Right renal pelvis (tissue), 4 donors: ENCODE measurements at regions not wholly inside any gene's neighbourhood (a gene's known extent, or its start where the extent isn't known, plus 50 kb on each side); places are given as distances from the start of the nearest gene placed in this dataset.
A peak's percentile ranks its signal among the peaks of the same experiment; 100 is the strongest.

Source experiments
- DNase-seq, 4 donors: peaks; one replicate each; pipeline ENCODE4 v3.0.0-alpha.2; 2013; ENCODE audit warnings: low read depth in 4 of 4, low spot score in 3 of 4, missing footprints in 1 of 4

DNA sequence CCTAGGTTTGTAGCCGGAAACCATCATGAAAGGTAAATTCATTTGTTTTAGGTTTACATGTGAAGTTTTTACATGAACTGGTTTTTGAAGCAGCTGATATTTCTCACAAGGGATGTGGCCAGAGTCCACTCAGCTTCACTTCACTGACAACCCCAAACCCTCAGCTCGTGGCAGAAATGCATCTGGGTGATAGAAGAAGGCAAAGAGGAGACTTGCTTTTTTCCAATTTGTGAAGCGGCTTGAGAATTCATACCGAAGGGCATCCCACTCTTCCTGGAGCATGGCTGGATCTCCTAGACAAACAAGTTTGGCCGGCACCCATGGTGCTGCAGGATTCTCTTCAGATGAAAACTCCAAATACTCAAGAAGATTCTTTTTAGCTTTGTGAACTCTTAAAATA lies 392.8 kb upstream of the CNR1 start:
- no peak for DNase-seq

GRCh38 chr6:88556663-88557062 lies 390.5 kb upstream of the CNR1 start:
- DNase-seq, result no peak

DNA sequence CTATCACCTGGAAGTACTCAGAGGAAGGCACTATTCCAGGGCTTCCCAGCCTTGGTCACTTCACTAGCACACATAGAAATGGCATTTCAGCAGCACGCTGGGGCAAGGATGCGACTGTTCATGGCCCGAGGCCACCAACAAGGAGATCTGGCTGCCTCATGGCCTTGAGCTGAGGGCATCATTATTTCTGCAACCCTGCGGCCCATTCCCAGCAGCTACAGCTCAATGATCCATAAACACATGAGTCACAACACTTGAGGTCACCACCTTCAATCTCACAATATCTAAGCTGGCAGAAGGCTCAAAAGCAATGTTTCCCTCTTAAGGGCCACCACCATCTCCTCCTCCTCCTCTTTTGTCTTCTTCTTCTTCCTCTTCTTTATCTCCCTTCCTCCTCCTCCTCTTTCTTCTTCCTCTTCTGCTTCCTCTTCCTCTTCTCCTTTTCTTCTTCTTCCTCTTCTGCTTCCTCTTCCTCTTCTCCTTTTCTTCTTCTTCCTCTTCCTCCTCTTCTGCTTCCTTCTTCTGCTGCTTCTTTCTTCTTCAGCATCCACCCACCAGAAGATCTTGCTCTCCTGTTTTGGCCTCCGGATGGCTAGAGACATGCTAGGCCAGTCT lies 382.9 kb upstream of the CNR1 start:
- no peak for DNase-seq

DNA sequence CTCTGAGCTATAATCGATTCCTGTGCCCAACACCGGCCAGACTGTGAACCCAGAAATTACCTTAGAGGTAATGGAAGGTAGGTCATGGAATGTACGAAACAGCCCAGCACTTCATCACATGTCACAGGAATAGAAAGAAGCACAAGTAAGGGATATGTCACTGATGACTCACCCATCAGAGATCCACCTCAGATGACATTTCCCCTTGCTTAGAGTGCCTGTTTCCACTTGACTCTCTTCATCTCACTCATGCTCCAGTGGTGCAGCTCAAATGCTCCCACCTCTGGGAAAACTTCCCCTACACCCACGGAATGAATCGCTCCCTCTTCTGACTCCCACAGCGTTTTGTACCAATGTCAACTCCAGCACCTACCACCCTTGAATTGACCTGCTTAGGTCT lies 381.6 kb upstream of the CNR1 start:
- no peak for DNase-seq

- DNase-seq, result no peak
These were observed 379.8 kb upstream of the CNR1 start for GRCh38 chr6:88545991-88546390.

DNA sequence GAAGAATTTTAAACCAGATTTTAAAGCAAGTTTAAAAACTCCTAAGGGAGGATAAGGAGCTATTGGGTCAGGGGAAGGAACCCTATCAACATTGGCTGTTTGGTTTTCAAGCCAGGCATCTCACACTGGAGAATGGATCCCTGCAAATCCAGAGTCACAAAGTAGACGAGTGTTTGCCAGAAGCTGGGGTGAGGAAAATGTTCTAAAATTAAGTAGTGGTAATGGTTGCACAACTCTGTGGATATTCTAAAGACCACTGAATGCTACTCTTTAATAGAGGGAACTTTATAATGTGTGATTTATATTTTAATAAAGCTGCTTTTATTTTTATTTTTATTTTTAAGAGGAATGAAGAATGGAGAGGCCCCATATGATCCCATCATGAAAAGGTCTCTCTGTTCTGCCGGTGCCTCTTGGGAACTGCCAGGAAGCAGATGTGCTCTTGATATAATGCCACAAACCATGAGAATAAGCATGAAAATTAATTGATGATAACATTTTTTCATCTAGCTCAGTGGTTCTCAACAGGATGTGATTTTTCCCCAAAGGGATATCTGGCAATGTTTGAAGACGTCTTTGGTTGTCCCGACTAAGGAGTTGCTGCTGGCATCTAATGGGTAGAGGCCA lies 379.0 kb upstream of the CNR1 start:
- no peak for DNase-seq

DNA sequence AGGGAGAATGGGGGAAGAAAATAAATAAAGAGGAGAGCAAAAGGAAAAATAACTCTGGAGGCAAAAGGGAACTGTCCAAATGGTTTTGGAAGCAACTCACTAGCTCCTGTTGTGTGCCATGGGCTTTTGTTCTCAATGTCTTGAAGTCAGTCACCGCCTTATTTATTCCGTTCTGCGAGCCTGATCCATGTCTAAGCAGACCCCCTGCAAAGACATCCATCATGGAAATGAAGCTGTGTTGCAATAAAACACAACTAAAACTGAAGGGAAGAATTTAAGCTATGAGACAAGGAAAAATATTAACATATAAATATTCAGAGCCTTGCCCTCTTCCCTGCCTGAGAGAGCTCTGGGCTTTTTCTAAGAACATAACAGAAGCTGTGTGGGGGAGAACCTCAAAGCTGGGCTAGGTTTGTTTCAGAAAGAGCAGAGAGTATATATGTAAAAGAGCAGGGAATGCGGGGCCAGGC lies 373.2 kb upstream of the CNR1 start:
- DNase-seq, result no peak

DNA sequence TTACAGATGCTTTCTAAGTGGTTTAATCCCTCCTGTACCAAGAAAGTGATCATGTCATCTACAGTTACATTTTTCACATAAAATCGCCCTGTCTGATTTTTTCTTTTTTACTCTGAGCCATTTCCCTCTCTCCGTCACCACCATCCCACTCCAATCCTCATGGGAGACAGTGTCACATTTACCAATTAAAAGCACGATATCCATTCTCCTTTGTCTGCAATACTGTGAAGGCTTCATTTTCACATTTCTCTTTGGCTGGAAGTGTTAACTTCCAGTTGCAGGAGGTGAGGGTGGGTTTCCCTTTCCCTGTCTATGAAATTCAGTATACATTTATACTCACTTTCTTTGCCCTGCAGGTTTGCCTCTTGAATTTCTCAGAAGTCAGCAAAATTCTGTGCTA lies 372.7 kb upstream of the CNR1 start:
- no peak for DNase-seq

DNA sequence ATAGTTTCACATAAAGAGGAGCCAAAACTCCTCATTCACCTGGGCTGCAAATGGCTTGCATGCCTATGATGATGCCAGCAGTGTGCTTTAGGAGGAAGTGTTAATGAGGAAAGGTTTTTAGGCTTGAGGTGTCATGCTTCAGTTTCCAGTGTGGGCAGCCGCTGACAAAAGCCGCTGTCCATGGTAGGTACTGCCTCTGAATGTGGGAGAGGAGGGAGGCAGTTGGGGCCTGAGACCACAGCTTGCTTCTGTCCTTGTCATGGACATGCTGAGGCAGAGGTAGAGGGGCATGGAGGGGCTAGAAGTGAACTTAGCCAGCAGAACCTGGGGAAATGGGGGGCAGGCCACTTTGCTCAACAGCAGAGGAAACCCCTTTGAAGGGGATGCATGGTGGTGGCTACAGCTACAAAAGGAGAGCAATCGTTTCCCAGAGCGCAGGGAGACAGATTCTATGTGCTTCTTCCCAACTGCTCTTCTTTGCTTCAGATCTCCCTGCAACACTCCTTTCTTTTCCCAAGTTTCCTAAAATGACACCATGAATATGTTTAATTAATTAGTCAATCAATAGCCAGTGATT lies 372.1 kb upstream of the CNR1 start:
- peak in 2 of 4 donors; percentile 28 to 46 for DNase-seq

DNA sequence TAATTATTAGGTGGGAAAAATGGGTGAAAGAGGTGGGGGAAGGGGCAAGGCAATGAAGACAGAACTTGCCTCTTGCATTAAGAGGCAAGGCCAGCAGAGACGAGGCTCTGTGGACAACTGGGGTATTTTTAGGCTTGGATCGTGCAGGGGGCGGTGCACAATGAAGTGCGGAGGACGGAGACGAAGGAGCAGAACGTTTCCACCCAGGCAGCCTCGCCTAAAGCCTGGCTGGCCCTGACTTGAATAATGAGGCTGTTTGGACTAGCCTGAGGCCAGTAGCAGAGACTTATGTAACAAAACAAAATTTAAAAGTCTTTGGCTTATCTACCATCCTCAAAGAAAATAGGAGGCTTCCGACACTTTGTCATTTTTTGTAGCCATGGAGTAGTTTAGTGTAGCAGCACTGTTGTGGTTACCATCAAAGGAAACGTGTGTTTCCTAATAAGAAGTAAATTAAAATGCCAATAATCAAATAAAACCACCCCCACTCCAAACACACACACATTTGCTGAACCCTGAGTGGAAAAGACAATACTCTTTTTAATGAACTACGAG lies 370.0 kb upstream of the CNR1 start:
- DNase-seq, result no peak

DNA sequence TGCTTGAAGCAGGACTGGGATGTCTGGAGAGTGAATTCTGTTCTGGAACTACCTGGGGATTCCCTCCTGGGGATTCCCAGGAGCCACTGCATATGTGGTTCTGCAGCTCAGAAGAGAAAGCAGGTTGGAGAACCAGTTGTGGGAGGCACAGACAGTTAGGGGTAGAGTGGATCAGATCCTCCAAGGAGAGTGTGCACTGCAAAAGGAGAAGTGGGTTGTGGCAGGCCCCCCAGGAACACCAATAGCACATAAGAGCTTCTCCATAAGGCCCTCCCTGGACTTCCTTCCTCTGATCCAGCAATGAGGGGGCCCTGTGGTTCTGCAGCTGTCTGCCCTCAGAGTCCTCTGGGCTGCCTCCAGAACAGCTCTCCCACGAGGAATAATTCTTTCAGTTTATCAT lies 369.2 kb upstream of the CNR1 start:
- no peak for DNase-seq

DNA sequence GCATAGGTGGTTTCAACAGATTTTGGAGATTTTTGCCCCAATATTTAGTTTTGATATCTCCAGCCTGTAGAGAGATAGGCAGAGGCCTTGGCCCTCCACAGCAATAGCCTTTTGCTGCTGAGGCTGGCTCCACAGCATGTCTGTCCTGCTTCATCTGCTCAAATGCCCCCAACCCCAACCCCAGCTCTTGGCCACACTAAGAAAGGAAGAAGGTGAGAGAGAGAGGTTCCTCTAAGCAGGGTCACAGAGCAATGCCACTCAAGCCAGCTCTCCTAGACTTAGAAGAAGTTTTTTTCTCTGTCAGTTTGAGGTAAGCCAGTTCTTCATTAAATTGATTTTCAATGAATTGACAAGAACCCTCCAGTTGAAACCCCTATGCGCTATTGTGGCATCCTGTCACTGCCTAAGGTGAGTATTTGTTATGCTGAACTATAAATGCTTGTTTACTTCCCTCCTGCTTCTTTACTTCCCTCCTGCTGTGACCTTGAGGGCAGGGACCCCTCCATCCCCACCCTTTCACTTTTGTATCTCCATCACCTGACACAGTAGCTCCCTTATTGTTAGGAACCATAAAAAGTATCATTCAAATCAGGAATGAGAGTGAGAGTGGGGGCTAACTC lies 366.2 kb upstream of the CNR1 start:
- DNase-seq, result no peak

GRCh38 chr6:88529726-88530125 lies 363.6 kb upstream of the CNR1 start:
- no peak for DNase-seq

DNA sequence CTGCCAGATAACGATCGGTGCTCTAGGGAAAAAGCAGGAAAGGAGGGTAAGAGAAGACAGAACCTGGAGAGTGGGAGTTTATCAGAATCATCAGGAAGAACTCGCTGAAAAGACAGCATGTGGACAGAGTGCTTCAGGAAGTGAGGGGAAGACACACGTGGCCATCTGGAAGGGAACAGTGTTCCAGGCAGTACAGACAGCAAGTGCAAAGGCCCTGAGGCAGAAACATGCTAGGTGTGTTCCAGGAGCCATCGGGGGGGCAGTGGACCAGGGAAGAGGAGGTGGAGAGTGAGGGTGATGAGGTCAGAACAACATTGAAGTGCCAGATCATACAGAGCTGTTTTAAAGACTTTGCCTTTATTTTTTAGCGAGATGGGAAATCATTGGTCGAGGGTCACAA lies 354.3 kb upstream of the CNR1 start:
- no peak for DNase-seq

DNA sequence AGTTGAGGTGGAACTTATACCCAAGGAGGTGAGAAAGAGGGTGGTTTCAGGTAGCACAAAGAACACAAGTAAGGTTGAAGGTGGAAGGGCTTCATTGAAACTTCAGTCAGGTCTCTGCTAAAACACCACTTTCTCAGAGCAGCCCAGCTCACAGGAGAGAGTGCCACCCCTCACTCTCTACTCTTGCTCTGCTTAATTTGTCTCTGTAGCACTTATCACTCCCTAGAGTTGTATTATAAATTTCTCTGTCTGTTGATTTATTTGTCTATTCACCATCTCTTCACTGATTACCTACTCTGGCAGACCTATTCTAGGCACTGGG lies 353.8 kb upstream of the CNR1 start:
- no peak for DNase-seq

GRCh38 chr6:88519301-88520016 lies 353.3 kb upstream of the CNR1 start:
- peak in 1 of 4 donors; percentile 17 for DNase-seq

- no peak for DNase-seq
These were observed 351.6 kb upstream of the CNR1 start for GRCh38 chr6:88517737-88518136.

GRCh38 chr6:88513920-88514319 lies 347.8 kb upstream of the CNR1 start:
- DNase-seq, result no peak

DNA sequence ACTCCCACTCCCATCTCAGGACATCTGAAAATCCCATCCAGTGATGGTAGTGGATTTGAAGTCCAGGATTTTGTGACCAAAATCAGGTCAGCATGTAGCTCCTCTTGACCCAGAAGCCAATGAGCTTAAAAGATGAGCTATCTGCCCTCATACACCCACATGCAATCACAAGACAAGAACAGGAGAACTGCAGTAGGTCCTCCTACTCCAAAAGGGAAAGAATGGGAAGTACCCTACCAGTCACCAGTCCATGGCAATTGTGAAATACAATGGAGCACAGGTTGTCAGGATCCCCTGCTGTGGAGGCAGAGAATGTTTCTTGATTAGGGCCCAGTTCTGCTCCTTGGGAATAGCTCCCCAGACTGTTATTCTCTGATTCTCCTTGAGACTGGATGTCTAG lies 347.3 kb upstream of the CNR1 start:
- no peak for DNase-seq

DNA sequence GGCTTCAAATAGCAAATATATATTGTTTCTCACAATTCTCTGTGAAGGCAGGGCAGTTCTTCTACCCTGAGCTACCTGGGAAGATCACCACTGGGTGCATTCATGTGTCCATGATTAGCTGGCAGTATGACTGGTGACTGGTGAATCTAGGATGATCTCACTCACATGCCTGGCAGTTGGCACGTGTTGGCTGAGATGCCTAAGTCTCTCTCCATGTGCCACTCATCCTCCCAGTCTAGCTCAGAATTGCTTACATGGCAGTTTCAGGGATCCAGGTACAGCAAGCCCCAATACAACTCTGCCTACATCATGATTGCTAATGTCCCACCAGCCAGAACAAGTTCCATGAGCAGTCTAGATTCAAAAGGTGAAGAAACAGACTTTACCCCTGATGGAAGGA lies 346.8 kb upstream of the CNR1 start:
- DNase-seq, result no peak

DNA sequence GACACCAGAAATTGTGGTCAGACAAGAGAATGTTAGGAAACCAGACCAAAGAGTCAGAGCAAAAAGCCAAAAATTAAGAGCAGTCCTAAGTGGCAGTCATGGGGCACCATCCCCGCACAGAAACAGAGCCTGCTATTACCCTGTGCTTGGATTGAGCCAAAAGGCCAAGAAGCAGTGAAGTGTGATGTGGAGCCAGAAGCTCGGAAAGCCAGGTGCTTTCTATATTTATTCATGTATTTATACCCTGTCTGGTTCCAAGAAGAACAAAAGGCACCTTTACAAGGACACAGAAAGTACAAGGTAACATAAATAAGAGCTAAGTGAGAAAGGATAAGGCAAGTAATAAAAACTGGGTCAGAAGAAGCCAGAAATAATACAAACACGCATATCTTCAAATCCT lies 336.2 kb upstream of the CNR1 start:
- no peak for DNase-seq
